ENCODE measurements at regions not wholly inside any gene's neighbourhood (a gene's known extent, or its start where the extent isn't known, plus 50 kb on each side); places are given as distances from the start of the nearest gene placed in this dataset.

DNA sequence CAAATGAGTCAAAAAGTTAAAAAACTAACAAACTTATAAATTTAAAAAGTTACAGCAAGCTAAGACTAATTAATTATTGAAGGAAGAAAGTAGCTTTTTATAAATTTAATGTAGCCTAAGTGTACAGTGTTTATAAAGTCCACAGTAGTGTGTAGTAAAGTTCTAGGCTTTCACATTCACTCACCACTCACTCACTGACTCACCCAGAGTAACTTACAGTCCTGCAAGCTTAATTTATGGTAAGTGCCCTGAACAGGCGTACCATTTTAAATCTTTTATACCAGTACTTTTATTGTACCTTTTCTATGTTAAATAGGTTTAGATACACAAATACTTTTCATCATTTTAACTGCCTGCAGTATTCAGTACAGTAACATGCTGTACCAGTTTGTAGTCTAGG is 80.0 kb upstream of the C9orf72 start (continued):
- no peak for TF ChIP-seq YY1 (IDR thresholded peaks at IDR 0.05; ENCODE audit: low read depth, low read length)
- TF ChIP-seq GABPA (IDR thresholded peaks at IDR 0.05; ENCODE audit: borderline replicate concordance, insufficient read depth, low read length): no peak
- TF ChIP-seq POU5F1 (IDR thresholded peaks at IDR 0.05; ENCODE audit: low read depth, low read length): no peak
- TF ChIP-seq SP4 (IDR thresholded peaks at IDR 0.05; ENCODE audit: low read length): no peak
- TF ChIP-seq SRF (IDR thresholded peaks at IDR 0.05; ENCODE audit: low read depth, low read length): no peak
- TF ChIP-seq BRCA1 (IDR thresholded peaks at IDR 0.05; ENCODE audit: low read depth, low read length): no peak
- TF ChIP-seq, protein P1, sequence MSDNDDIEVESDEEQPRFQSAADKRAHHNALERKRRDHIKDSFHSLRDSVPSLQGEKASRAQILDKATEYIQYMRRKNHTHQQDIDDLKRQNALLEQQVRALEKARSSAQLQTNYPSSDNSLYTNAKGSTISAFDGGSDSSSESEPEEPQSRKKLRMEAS (IDR thresholded peaks at IDR 0.05): no peak
- TF ChIP-seq ZNF274 (IDR thresholded peaks at IDR 0.05; ENCODE audit: borderline replicate concordance, extremely low read depth, low read length): no peak
